ENCODE measurements at regions not wholly inside any gene's neighbourhood (a gene's known extent, or its start where the extent isn't known, plus 50 kb on each side); places are given as distances from the start of the nearest gene placed in this dataset.

DNA sequence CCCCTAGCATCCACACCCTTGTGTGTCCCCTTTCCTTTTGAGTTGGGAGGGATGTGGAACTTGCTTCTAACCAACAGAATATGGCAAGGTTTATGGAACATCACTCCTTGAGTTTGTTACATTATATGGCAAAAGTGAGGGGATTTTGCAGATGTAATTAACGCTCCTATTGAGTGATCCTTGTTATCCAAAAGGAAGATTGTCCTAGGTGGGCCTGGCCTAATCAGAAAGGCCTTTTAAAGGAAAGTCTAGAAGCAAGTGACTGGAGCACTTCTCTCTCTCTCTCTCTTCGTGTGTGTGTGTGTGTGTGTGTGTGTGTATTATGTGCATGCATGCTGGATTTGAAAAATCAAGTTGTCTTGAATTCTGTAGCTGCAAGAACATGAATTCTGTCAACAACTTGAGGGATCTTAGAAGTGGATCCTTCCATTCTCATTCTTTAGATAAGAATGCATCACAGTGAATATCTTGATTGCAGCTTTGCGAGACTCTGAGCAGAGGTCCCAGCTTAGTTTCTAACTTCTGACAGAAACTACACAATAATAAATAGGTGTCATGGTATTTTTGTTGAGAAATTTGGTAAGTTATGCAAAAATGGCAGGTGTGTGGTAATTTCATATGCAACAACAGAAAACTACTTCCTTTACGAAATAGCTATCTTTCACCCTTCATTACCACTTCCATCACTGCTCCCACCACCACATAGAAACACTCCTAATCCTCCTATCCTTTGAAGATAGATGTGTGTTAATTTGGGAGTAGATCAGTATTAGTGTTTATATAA is 360.9 kb upstream of the CBLB start:
- FAIRE-seq = no peak

DNA sequence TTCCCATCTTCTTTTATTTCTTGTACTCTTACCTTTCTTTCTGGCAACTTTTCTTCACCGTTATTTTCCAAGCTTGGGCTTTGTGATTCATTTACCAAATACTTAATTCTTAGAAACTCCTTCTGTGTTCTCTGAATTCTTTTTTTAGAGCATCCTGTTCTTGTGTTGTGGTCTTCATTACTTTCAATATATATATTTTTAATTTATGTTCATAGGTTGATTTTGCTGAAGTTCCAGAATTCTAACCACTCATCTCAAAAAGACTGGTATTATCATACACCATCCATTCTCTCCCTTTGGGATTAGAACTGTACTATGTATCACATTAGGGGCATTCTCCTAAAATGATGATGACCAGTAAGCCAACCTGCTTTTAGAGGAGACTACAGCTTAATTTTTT is 362.3 kb upstream of the CBLB start:
- FAIRE-seq = no peak

DNA sequence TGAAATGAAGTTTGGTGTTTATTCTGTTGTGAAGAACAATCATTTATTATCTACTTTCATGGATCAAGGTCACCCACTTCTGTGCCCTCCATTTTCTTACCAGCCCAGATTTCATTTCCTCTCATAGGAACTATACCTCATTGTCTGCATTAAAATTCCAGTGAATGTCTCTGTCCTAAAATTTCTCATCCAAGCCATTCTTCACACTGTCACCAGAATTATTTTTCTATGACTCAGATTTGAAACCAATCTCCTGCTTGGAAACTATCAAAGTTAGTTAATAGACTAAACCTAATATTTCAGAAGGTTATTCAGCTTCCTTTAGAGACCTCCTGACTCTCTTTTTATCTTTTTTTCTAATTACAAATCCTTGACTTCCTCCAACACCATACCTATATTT is 364.1 kb upstream of the CBLB start:
- FAIRE-seq = no peak

DNA sequence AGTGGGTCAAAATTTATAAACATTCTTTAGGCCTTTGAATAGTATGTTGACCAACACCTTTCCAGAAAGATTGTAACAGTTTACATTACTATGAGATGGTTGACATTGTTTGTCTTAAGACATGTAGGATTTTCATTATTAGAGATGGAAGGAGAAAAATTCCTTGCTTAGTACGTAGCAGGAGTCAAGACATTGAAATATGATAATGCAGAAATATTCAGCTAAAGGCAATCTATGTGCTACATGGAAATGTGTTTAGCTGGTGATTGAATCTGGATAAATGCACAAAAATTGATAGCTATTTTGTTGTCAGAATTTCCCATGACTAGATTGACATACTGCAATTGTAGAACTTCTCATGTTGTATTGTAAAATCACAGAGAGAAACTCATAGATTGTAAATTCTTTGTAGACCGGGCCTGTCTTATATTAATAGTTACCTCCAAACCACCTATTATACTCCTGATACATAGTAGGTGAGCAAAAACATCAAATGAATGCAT is 370.4 kb upstream of the CBLB start:
- no peak for FAIRE-seq

DNA sequence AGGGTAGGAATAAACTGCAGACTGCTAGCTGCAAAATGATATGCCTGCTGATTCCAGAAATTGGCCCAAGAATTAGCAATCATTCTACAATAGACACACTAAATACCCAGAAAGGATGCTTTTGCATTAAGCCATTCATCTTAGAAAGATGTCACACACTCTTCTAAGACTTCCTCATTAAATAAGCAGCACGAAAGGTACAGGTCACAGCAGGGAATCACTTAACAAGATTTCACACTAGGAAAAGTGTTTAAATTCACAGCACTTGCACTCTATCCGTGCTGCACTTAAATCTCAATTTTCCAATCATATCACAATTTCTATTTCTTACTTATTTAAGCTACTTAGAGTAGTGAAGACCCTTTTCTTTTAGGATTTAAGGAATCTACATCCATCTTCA is 372.8 kb upstream of the CBLB start:
- no peak for FAIRE-seq

DNA sequence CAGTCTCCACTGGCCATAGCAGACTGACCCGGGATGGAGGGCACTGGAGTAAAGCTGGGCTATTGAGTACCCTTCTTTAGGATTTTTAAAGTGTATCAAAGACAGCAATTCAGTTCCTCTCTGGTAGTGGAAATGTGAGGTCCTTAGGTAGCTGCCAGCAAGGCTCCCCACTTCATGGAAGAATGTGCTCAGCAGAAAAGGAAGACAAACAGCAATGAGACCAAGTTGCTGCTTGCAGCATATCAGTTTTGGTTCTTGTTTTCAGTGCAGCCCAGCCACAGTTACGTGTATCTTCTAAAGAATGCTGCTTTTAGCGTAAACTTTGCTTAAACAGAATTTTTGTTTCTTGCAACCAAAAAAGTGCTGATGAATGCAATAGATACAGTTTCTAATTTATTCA is 374.0 kb upstream of the CBLB start:
- no peak for FAIRE-seq

DNA sequence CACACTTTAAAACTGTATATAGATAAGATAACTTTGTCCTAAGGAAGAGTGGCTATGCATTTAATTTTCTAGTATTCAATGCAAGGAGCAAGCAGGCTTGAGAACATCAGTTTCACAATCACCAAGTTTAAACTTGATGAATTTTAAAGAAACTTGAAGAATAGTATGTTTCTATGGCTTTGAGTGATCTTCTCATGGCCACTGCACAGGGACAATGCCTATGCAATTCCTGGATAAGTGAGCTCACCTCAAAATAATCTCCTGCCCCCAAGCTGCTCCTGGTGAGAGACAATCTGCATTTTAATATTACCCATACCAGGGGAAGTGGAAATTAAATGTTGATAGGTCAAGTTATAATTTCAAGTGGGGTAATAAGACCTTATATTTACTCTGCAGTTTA is 376.6 kb upstream of the CBLB start:
- FAIRE-seq = no peak

DNA sequence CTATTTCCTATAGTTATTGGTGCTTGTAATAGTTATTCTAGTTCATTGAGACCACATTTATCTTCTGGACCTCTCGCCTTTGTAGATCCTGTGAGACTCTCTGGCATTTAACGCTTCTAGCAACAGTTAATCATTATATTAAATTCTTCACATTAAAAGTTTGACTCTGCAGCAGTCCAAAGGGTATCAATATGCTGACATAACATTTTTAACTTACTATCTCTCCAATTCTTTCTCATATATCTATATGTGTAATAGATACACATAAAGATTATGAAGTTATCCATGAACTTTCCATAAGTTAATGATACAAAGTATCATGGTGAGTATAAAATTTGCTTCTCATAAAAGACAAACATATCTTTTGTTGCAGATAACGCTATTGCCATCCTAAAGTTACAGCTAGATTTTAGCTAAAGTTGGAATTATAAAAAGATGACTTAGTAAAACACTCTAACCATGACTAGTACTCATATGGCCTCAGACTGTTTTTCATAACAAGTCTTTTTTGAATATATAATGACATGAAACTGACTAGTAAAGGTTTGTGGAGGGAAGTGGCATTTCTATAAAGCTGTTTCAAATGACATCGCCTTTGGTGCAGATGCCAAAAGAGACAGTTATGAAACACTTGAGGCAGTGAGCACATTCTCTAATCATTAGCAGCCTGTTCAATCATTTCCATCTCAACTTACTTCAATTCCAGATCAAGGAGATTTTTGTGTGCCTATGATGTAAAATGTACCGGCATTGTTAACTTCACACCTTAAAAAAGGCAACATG is 379.3 kb upstream of the CBLB start:
- no peak for FAIRE-seq

DNA sequence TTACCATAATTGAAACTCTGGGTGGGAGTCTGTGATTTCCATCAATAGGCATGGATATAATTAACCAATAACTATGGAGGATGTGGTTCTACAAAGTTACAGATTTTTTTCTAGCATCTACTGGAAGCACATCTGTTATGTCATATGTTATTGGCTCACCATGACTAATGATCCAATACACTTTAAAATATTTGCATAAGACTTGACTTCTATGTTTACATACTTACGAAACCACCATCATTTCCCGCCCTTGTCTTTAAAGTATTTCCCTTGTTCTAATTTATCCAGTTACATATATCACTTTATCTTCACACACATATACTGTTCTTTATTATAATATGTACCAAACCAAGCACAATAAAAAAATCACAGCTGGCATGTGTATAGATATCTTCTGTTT is 380.3 kb upstream of the CBLB start:
- FAIRE-seq = no peak

DNA sequence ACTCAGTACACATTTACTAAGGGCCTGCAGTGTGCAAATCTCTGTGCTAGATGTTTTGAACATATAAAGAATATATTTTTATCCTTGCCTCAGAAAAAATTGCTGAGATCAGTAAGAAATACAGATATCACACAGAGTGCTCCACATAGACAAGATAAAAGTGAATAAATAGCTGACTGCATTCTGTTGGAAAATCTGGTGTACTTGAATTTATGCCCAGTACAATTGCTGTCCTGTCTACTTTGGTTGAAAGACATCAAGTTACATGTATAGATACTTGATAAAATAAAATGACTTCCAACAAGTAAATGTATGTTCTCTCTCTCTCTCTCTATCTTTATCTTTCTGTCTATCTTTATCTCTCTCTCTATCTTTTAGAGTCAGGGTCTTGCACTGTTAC is 381.2 kb upstream of the CBLB start:
- FAIRE-seq = no peak

DNA sequence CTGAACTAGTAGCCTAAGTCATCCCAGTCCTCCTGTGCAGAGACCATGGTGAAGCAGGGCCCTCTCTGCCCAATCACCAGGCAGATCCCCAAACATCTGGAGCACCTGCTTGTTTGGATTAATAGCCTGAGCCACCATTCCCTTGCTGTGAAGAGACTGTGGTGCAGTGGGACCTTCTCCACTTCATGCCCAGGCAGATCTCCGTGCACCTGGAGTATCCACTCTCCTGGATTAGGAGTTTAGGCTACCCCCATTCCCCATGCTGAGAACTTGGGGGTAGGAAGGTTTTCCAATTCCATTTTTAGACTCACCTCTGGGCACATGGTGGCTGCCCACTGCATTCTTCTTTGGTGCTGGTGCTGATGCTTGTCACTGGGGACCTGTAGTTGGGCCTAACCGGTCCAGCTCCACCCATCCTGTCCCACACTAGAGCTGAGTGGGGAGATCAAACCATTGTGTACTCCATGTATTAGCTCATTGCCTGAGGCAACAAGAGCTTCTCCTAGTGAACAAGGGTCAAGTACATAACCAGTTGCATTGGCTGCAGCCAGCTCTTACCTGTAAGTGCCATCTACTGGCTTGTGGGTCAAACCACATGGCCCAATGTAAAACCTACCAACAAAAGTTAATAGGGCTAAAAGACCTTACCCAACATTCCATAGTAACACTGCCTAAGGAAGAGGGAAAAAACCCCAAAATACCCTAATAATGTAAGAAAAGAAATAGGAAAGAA is 382.5 kb upstream of the CBLB start:
- no peak for FAIRE-seq

DNA sequence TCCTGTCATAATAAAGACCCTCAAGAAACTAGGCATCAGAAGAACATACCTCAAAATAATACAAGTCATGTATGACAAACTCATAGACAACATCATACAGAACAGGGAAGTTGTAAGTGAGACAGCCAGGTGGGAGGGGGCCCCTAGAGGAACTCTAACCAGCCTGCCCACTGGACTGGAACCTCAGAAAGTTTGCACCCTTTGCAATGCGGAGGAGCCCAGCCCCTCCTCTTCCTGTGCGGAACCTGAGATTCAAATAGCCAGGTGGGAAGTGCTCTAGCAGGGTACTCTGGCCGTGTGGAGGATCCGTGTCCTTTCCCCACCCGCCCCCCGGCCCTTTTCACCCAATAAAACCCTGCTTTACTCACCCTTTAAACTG is 387.0 kb upstream of the CBLB start:
- FAIRE-seq = no peak

DNA sequence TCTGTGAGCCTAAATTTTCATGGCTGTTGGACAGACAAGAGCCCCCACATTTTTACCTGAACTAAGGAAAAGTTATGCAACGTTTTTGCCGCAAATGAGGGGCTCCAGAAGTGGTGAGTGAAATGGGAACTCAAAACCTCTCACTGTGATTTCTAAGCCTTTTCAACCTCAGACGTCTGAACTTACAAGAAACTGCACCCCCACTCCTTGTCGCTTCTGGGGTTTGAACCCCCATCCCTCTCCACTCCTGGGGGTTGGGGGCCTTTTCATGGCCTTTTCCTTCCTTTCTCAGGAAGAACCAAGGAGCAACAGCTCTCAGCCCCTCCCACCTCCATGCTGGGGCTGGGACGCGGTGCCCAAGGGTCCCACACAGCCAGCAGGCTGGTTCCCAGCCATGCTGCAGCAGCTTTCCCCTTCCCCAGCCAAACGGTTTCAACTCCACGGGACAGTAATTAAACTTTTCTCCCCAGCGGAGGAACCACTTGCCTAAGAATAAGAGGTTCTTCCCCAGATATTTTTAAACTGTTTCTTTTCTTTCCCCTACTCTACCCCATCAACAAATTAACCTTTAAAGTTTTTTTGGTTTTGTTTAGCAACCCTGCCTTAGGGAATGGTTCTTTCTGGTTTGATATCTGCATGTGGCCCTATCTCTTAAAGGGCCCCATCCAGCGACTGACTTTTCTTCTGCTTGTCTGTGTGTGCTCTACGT is 387.6 kb upstream of the CBLB start:
- no peak for FAIRE-seq

DNA sequence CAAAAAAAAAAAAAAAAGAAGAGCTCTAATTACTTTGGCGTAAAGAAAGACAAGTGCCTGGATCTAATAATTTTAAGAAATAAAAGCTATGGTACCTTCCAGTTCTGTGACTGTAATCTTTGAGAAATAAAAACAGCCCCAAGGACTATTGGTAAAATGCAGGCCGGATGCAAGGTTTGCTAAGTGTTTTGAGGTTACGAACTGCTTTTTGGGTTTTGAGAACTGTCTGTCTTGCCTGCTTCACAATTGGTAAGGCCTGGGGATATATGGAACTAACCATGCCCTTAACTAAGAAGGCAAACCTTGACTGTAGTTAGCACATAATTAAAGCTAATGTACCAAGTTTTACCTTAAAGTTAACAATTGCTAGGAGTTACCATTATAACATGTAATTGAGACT is 388.4 kb upstream of the CBLB start:
- no peak for FAIRE-seq

DNA sequence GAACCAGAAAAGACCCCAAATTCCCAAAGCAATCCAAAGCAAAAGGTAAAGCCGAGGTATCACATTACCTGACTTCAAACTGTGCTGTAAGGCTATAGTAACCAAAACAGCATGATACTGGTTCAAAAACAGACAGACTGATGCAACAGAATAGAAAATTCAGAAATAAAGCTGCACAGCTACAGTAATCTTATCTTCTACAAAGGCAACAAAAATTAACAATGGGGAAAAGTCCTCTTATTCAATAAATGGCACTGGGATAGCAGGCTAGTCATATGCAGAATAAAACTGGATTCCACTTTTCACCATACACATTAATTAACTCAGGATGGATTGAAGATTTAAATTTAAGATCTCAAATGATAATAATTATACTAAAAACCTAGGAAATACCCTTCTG is 392.6 kb upstream of the CBLB start:
- FAIRE-seq = no peak

DNA sequence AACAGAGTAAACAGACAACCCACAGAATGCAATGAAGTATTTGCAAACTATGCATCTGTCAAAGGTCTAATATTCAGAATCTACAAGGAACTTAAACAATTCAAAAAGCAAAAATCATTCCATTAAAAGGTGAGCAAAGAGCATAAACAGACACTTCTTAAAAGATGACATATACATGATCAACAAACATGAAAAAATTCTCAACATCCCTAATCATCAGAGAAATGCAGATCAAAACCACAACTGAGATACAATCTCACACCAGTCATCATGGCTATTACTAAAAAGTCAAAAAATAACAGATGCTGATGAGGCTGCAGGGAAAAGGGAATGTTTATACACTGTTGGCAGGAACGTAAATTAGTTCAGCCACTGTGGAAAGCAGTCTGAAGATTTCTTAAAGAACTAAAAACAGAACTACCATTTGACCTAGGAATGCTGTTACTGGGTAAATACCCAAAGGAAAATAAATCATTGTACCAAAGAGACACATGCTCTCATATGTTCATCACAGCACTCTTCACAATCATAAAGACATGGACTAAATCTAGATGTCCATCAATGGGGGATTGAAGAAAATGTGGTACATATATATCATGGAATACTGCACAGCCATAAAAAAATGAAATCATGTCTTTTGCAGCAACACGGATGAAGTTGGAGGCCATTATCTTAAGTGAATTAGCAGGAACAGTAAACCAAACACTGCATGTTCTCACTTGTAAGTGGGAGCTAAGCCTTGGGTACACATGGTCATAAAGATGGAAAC is 393.3 kb upstream of the CBLB start:
- no peak for FAIRE-seq

DNA sequence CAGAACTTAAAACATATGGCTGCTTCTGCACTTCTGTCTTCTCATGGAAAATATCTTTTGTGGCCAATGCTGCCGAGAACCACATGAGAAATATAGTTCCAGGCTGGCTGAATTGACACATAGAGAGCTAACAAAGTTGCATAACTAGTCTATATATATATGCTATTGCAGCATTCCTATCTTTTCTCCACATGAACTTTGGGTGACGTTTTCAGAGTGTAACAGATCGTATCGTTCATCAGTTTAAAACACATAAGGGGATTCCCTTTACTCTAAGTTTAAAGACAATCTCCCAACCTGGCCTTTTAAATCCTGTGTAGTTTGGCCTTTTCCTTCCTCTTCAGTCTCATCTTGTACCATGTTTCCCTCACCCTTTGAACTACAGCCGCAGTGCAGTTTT is 394.2 kb upstream of the CBLB start:
- FAIRE-seq = no peak

DNA sequence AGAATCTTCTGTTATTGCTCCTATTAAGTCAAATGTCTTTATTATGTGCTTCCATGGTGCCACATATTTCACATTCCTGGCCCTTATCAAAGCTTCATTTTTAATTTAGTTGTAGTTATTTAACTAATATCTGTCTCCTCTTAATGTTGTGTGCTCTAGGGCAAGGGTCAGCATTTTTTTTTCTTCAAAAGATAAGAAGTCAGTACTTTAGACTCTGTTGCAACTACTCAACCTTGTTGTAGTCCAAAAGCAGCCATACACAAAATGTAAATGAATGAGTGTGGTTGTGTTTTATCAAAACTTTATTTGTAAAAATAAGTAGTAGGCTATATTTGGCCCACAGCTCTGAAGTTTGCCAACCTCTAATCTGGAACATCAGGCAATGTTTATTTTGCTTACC is 394.7 kb upstream of the CBLB start:
- FAIRE-seq = no peak

DNA sequence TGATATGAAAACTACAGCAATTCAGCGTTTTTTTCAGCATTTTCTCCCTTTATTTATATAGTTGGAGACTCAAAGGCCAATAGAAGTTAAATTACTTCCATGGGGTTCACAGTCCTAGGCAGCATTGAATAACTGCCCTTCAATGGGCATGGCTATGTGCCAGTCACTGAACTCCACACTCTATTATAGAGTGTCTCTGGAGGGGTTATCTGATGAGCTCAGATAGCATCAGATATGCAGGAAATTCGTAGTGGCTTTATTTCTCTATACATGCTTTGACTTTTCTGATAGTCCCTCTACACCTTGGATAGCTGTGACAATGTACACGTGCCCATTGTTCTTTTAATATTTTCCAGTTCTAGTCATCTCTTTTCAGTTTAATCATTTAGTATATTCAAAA is 396.9 kb upstream of the CBLB start:
- FAIRE-seq = no peak

DNA sequence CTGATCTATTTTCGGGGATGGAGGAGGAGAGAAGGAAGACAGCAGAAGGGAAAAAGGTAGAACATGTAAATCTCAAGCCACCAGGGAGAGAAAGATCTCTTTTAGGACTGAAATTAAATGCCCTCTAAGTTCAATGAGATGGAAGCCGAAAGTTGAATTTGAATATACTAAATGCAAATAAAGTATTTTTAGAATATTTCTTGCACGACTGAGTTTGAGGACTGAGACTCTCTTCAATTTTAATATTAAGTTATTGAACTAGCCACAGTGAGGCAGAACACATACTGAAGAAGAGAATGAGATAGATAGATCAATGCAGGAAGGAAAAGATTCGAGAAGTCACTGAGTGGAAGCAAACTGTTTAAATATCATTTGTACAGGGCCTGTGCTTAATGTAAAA is 399.9 kb upstream of the CBLB start:
- FAIRE-seq = no peak

DNA sequence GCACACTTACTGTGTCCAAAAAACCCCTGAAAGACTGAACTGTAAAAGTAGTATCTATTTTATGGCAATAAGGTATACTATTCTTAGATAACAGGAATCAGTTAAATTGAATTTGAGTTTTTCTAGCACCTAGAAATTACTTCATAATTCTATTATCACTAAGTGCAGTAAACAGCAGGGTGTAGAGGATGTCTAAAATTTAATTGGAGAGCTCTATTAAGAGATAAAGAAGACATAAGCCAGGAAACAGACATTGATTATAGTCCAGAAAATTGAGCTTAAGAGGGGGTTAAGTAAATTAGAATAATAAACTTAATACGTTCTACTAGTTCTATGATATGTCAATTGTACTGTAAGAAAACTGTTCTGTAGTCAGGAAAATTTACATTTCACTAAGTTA is 403.5 kb upstream of the CBLB start:
- no peak for FAIRE-seq

DNA sequence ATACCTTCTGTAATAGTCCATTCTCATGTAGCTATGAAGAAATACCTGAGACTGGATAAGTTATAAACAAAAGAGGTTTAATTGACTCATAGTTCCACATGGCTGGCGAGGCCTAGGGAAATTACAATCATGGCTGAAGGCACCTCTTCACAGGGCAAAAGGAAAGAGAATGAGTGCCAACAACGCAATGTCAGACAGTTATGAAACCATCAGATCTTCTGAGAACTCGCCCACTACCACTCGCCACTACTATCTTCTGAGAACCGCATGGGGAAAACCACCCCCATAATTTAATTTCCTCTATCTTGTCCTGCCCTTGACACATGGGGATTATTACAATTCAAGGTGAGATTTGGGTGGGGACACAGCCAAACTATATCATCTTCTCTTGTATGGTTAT is 406.8 kb upstream of the CBLB start:
- no peak for FAIRE-seq

All from endometrium (tissue), 2 donors.